Duodenal mucosa (tissue), 2 donors: ENCODE measurements at regions not wholly inside any gene's neighbourhood (a gene's known extent, or its start where the extent isn't known, plus 50 kb on each side); places are given as distances from the start of the nearest gene placed in this dataset.

Experiments
- H3K27ac ChIP-seq: one replicate; pipeline ENCODE4 v1.7.0; 2013; ENCODE audit warnings: low read depth, low read length
- H3K27me3 ChIP-seq, 2 donors: one replicate each; pipeline ENCODE4 v1.7.0; 2013; ENCODE audit warnings: low read length in 2 of 2, control low read depth in 1 of 2; ENCODE audit not compliant: insufficient read depth in 2 of 2, control insufficient read depth in 1 of 2
- H3K36me3 ChIP-seq, 2 donors: one replicate each; pipeline ENCODE4 v1.7.0; 2013; ENCODE audit warnings: low read length in 2 of 2, control low read depth in 1 of 2; ENCODE audit not compliant: insufficient read depth in 2 of 2, control insufficient read depth in 1 of 2
- H3K4me1 ChIP-seq, 2 donors: one replicate each; pipeline ENCODE4 v1.7.0; 2013; ENCODE audit warnings: low read length in 2 of 2, control low read depth in 1 of 2; ENCODE audit not compliant: insufficient read depth in 2 of 2, control insufficient read depth in 1 of 2
- H3K4me3 ChIP-seq, 2 donors: one replicate each; pipeline ENCODE4 v1.7.0; 2013; ENCODE audit warnings: low read length in 2 of 2, low read depth in 1 of 2
- H3K9ac ChIP-seq, 2 donors: one replicate each; pipeline ENCODE4 v1.7.0; 2013; ENCODE audit warnings: low read length in 2 of 2, low read depth in 1 of 2
- H3K9me3 ChIP-seq, 2 donors: one replicate each; pipeline ENCODE4 v1.7.0; 2013; ENCODE audit warnings: low read length in 2 of 2, control low read depth in 1 of 2; ENCODE audit not compliant: control insufficient read depth in 1 of 2

DNA sequence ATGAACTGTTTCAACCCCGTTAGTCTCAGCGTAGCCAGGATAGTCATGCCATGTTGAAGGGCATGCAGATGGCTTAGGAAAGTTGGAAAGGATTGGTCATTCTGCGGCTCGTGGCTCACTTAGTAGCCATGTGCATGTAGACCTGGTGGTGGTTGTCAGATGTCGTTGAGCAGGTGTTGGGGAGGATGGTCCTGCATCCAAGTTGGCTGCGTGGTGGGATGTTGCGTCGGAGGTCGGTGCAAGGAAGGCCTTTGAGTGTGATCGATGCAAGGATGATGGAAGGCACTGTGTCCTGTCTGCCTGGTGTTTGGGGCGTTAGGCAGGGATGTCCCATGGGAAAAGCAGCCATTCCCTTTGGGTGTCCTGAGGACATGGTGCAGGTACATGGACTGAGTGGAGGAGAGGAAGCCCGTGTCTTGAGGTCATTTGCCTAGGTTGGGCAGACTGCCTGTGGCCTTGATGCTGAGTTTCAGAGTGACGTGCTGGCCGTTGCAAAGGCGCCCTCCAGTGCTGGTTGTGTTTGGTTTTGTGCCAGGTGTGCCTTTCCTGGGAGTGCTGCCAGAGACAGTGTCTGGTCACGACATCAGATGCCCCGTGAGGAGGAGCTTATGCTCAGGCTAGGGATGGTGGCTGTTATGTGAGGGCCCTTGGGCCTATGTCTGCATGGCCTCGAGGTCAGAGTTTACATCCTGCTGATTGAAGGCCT is 103.4 kb downstream of the SNRPN start:
- H3K9ac ChIP-seq: no peak overlapping the region
- peak overlapping the region; percentile 39 to 54 for H3K4me3 ChIP-seq
- H3K9me3 ChIP-seq: peaks cover 99 to 100% of the 10 kb centered on the region in 2 donors
- H3K4me1 ChIP-seq: no peaks in the 10 kb centered on the region
- no peak overlapping the region for H3K27ac ChIP-seq
- H3K36me3 ChIP-seq: peaks cover 80 to 100% of the 10 kb centered on the region in 2 donors
- no peaks in the 10 kb centered on the region for H3K27me3 ChIP-seq

DNA sequence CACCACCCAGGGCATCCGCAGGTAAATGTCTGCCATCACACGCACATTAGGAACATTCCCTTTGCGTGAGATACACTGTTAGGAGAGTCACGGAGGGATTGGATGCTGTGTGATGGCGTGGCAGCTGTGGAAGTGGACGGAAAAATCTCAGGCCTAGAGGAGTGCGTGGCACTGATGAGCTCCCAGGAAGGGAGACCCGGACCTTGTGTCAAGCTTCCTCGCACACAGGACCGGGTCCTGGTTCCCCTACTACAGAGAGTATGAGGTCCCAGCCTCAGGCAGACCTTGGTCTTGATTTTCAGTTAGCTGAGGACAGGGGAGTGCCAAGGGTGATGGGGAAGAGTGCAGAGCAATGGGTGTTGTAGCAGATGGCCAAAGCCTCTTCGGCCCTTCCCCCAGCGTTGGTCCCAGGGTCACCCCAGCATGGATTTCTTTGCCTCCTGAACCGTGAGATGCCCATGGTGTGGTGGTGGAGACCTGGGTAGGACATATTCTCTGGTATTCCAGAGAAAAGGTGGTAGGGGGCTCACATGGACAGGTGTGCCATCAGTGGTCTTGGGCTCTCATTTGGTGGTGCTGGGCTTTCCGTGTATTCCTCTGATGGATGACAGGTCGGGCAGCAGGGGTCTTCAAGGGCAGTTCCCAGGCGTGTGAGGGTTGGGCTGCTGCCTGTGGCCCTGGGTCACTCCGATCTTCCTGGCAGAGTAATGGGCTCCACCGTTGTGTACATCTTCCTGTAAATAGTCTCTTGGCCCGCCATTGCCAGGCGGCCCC is 105.1 kb downstream of the SNRPN start:
- Histone ChIP-seq H3K36me3 (peaks cover 83 to 100% of the 10 kb centered on the region in 2 donors), H3K27me3 (no peaks in the 10 kb centered on the region), H3K4me1 (no peaks in the 10 kb centered on the region), H3K9me3 (peaks cover 99 to 100% of the 10 kb centered on the region in 2 donors), H3K27ac (no peak overlapping the region), H3K4me3 (peak overlapping the region; percentile 39 to 41), H3K9ac (no peak overlapping the region)

DNA sequence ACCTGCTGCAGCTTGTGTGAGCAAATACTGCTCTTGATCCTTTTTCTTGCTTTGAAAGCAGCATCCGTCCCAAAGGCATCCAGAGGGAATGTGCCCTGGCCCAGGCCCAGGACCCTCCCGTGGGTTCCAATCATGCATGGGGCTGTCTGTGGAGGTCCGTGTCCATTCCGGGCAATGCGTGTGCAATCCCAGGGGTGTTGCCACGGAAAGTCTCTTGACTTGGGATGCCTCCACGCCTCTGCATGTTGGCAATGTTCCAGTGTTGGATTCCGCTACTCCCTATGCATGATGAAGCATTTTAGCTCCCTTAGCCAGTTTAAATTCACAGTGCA is 105.7 kb downstream of the SNRPN start:
- no peaks in the 10 kb centered on the region for H3K4me1 ChIP-seq
- peaks cover 80 to 100% of the 10 kb centered on the region in 2 donors for H3K36me3 ChIP-seq
- H3K27ac ChIP-seq: no peak overlapping the region
- no peaks in the 10 kb centered on the region for H3K27me3 ChIP-seq
- H3K4me3 ChIP-seq: peak overlapping the region in 1 of 2 donors; percentile 51
- peaks cover 99 to 100% of the 10 kb centered on the region in 2 donors for H3K9me3 ChIP-seq
- no peak overlapping the region for H3K9ac ChIP-seq

DNA sequence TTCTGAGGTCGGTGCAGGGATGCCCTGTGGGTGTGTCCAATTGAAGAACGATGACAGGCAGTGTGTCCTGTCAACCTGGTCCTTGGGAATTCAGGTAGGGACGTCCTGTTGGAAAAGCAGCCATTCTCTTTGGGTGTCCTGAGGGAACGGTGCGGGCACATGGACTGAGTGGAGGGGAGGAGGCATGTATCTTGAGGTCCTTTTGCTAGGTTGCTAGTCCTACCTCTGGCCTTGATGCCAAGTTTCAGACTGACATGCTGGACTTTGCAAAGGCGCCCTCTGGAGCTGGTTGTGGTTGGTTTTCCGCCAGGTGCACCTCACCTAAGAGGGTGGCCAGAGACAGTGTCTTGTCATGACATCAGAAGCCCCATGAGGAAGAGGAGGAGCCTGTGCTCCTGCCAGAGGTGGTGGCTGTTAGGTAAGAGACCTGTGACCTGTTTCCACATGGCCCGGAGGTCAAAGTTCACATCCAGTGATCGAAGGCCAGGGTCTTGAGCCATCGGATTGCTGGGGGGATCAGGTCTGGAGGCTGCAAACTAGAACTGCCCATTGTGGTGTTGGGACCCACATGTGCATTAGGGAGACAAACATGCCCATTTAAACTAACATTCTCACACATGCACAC is 106.3 kb downstream of the SNRPN start:
- Histone ChIP-seq H3K36me3 (peaks cover 81 to 100% of the 10 kb centered on the region in 2 donors), H3K4me1 (no peaks in the 10 kb centered on the region), H3K27me3 (no peaks in the 10 kb centered on the region), H3K9me3 (peaks cover 99 to 100% of the 10 kb centered on the region in 2 donors), H3K9ac (no peak overlapping the region), H3K4me3 (peak overlapping the region; percentile 1 to 51), H3K27ac (no peak overlapping the region)

DNA sequence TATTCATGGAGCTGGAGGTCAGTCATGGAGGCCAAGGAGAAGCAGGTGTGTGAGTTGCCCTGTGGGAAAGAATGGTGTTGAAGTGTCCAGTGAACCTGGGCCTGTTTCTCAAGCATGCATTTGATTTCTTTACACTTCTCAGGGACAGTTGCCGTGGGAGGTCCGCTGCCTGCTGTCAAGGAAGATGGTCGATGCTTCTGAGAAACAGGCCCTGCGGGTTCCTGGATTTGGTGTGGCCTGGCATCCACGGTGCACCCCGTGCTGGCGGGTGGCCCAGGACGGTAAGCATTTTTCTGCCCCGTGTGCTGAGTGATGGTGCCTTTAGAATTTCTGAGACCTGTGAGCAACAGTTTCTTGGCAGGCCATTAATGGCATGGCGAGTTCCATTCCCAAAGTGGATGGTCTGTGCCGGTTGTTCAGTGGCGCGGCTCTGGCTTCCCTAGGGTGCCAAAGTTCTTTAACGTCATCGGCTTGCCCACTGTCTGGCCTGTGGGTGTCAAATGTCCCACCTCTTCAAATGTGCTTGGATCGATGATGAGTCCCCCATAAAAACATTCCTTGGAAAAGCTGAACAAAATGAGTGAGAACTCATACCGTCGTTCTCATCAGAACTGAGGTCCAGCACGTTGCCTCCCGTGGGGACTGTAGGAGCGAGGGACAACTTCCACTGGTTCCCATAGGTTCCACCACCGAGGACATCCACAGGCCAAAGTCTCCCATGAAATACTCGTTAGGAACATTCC is 107.2 kb downstream of the SNRPN start:
- Histone ChIP-seq H3K27ac (no peak overlapping the region), H3K9me3 (peaks cover 99 to 100% of the 10 kb centered on the region in 2 donors), H3K36me3 (peaks cover 82 to 100% of the 10 kb centered on the region in 2 donors), H3K27me3 (no peaks in the 10 kb centered on the region), H3K9ac (no peak overlapping the region), H3K4me3 (peak overlapping the region in 1 of 2 donors; percentile 51), H3K4me1 (no peaks in the 10 kb centered on the region)

DNA sequence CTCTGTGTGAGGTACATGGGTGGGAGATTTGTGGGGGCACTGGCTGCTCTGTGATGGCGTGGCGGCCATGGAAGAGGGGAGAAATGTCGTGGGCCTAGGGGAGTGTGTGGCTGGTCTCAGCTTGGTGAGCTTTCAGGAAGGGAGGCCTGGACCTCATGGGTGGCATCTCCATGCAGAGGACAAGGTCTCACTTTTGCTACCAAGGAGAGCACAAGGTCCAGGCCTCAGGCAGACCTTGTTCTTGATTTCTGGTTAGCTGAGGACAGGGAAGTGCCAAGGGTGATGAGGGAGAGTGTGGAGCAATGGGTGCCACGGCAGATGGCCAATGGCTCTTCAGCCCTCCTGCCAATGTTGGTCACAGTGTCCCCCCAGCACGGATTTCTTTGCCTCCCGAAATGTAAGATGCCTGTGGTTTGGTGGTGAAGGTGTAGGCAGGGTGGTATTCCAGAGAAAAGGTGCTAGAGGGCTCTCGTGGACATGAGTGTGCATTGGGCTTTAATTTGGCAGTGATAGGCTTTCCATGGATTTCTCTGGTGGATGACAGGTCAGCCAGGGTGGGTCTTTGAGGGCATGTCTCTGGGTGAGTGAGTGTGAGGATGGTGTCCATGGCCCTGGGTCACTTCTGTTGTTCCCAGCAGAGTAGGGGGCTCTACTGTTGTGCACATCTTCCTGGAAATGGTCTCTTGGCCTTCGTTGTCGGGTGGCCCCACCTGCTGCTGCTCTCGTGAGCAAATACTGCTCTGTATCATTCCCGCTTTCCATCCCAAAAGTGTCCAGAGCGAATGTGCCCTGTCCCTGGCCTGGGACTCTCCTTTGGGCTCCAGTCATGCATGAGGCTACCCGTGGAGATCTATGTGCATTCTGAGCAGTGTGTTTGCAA is 108.0 kb downstream of the SNRPN start:
- Histone ChIP-seq H3K9ac (no peak overlapping the region), H3K4me1 (no peaks in the 10 kb centered on the region), H3K27ac (no peak overlapping the region), H3K36me3 (peaks cover 88 to 100% of the 10 kb centered on the region in 2 donors), H3K4me3 (peak overlapping the region; percentile 17 to 36), H3K9me3 (peaks cover 99 to 100% of the 10 kb centered on the region in 2 donors), H3K27me3 (no peaks in the 10 kb centered on the region)

DNA sequence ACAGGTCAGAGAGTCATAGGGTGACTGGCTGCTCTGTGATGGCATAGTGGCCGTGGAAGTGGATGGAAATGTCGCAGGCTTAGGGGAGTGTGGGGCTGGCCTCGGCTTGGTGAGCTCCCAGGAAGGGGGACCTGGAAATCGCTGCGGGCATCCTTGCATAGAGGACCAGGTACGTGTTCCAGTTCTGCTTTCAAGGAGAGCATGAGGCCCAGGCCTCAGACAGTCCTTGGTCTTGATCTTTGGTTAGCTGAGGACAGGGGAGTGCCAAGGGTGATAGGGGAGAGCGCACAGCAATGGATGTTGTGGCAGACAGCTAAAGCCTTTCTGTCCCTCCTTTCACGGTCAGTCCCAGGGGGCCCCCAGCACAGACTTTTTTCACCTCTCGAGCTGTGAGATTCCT is 110.5 kb downstream of the SNRPN start:
- Histone ChIP-seq H3K27me3 (no peaks in the 10 kb centered on the region), H3K4me1 (no peaks in the 10 kb centered on the region), H3K27ac (no peak overlapping the region), H3K9ac (no peak overlapping the region), H3K36me3 (peaks cover 85 to 100% of the 10 kb centered on the region in 2 donors), H3K9me3 (peaks cover 99 to 100% of the 10 kb centered on the region in 2 donors), H3K4me3 (no peak overlapping the region)

DNA sequence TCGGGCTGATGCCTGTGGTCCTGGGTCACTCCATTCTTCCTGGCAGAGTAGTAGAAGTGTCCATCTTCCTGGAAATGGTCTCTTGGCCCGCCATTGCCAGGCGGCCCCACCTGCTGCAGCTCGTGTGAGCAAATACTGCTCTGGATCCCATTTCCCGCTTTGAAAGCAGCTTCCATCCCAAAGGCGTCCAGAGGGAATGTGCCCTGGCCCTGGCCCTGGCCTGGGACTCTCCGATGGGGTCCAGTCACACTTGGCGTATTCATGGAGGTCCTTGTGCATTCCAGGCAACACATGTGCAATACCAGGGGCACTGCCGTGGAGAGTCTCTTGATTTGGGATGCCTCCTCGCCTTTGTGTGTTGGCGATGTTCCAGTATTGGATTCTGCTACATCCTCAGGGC is 111.1 kb downstream of the SNRPN start:
- Histone ChIP-seq H3K4me3 (peak overlapping the region; percentile 3 to 30), H3K27me3 (no peaks in the 10 kb centered on the region)

DNA sequence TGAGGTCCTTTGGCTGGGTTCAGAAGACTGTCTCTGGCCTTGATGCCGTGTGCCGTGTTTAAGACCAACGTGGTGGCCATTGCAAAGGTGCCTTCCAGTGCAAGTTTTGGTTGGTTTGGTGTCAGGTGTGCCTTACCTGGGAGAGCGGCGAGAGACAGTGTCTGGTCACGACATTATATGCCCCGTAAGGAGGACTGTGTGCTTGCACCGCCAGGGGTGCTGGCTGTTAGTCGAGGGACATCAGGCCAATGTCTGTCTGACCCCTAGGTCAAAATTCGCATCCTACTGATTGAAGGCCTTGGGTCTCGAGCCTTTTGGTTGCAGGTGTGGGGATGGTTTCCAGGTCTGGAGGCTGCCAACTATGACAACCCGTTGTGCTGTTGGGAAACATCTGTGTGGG is 111.9 kb downstream of the SNRPN start:
- Histone ChIP-seq H3K36me3 (peaks cover 88 to 100% of the 10 kb centered on the region in 2 donors), H3K4me3 (peak overlapping the region; percentile 2 to 30), H3K27ac (no peak overlapping the region), H3K4me1 (no peaks in the 10 kb centered on the region), H3K9me3 (peaks cover 99 to 100% of the 10 kb centered on the region in 2 donors), H3K27me3 (no peaks in the 10 kb centered on the region), H3K9ac (no peak overlapping the region)

More for the DNA sequence above, 111.1 kb downstream of the SNRPN start:
- Histone ChIP-seq H3K4me1 (no peaks in the 10 kb centered on the region), H3K9ac (no peak overlapping the region), H3K27ac (no peak overlapping the region), H3K9me3 (peaks cover 99 to 100% of the 10 kb centered on the region in 2 donors), H3K36me3 (peaks cover 86 to 100% of the 10 kb centered on the region in 2 donors)
